HG03469 (cell line): ENCODE measurements at regions not wholly inside any gene's neighbourhood (a gene's known extent, or its start where the extent isn't known, plus 50 kb on each side); places are given as distances from the start of the nearest gene placed in this dataset.
"Not testable (repeated sequence)": the region's sequence is repeated elsewhere in the genome, so short reads cannot be mapped to it uniquely, and the experiment has no call there.

Experiments
- ATAC-seq: cut with Tn5 transposase; IDR thresholded peaks from one replicate; pipeline ENCODE4 v1.9.1; 2021; ENCODE audit warnings: mild to moderate bottlenecking, moderate library complexity, moderate number of reproducible peaks; ENCODE audit not compliant: unreplicated experiment

DNA sequence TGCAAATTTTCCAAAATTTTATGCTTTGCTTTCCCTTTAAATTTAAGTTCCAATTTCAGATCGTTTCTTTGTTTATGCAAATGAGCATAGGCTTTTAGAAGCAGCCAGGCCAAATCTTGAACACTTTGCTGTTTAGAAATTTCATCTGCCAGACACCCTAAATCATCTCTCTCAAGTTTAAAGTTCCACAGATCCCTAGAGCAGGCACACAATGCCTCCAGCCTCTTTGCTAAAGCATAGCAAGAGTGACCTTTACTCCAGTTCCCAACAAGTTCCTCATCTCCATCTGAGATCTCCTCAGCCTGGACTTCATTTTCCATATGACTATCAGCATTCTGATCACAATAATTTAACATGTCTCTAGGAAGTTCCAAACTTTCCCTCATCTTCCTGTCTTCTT is 254.5 kb downstream of the DLL1 start:
- ATAC-seq: not testable (repeated sequence)

DNA sequence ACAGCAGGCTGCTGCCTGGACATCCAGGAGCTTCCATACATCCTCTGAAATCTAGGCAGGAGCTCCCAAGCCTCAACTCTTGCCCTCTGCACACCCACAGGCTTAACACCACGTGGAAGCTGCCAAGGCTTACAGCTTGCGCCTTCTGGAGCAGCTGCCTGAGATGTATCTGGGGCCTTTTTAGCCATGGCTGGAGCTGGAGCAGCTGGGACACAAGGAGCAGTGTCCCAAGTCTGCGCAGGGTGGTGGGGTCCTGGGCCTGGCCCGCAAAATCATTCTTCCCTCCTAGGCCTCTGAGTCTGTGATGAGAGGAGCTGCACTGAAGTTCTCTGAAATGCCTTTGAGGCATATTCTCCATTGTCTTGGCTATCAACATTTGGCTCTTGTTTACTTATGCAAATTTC is 255.0 kb downstream of the DLL1 start:
- no peak for ATAC-seq

DNA sequence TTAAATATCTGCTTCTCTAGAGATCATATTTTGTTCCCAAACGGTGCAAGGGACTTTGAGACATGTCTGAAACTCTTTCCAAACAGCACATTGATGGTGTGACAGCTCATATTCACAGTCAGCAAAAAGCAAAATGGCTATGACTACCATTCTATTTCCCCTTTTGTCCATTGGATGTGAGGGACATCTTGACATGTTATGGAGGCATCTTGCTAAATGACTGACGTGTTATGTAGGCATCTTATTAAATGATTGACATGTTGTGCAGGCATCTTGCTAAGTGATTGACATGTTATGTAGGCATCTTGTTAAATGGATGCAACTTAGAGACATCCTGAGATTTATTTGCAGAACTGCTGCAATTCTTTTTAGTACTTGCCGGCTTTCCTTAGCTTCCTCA is 255.8 kb downstream of the DLL1 start:
- ATAC-seq: no peak

GRCh38 chr6:170034294-170034693 is 256.6 kb downstream of the DLL1 start:
- ATAC-seq: no peak

DNA sequence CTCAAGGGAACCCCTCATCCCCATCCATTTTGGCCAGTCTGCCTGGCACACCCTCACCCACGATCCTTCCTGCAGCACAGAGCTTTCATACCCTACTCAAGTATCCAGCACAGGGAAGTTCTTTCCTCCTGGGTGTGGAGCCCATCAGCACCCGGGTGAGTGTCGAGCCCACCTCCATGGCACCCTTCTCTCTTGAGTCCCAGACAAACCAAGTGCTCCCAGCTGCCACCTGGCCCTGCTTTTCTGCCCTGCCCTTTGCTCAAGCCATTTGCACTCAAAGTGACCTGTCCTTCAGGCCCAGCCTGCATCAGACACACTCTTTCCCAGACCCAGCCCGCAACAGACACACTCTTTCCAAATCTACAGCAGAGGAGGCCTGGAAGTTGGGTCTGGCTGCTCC is 257.2 kb downstream of the DLL1 start:
- no peak for ATAC-seq

DNA sequence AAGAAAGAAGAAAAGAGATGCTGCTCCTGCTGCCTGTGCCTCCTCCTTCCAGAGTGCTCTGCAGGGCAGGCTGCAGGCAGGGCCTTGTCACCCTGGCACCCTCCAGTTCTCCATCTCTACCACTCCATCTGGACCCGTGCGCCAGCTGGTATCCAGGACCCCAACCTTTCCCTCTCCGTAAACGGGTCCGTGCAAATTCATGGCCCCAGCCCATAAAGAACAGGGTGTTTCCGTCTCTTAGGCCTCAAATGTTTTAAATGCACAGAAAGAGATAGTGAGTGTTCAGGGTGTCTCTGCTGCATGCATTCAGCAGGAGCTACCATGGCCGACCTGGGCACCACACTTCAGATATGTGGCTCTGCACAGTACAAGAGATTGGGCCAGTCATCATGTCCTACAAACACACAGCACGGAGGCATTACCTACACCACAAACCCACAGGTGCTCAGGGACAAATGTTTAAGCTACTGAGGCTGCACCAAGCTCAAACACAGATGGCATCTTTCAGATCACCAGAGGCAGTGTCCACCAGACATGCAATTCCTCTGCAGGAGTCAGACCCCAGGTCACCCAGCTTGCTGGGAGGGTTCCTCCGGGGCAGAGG is 258.1 kb downstream of the DLL1 start:
- ATAC-seq: no peak

GRCh38 chr6:170032197-170032596 is 258.7 kb downstream of the DLL1 start:
- ATAC-seq: no peak

DNA sequence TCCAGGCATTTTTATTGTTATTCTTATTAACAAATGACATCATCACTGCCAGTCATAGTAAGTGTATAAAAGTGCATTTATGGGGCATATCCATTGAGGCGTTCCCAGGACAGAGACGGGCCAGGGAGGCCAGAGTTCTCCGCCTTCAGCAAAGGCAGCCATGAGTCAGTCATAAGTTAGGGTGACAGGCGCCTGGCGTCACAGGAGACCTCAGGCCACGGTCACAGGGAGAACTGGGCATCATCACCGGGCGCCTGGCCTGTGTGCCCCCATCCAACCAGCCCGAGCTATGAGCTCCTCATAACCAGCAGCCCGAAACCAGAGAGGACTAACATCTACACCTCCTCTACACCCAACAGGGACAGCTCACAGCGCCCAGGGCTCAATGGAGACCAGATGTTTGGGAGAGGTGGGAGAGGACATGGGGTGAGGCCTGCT is 259.2 kb downstream of the DLL1 start:
- ATAC-seq: no peak

DNA sequence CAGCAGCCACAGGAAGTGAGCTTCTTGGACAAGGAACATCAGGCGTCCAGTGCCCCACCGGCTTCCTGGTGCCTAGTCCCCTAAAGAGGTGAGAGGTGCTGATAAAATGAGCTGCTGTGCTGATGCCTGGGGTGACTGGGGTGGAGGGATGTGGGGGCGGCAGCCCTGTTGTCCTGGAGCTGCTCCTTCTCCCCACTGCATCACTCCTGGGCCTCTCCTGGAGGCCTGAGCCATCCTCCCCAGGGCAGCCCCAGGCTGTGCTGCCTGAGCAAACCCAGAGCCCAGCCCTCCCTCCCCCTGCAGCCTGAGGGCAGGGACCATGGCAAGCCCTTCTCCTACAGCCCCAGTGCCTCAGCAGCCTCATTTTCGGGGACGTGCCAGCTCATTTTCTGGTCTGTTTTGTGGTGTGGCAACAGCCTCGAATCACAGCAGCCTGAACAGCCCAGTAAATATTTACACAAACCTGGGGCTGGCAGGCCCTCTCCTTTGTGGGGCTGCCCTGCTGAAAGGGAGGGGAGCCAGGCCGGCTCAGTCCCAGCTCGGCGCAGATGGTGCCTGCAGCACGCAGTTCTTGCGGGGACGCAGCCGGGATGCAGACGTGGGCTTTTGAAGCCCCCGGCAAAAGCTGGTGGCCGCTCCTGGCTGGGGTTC is 259.9 kb downstream of the DLL1 start:
- no peak for ATAC-seq

- no peak for ATAC-seq
Observed at GRCh38 chr6:170030284-170030815, 260.5 kb downstream of the DLL1 start.

- ATAC-seq: no peak
Observed at GRCh38 chr6:170029416-170030283, 261.2 kb downstream of the DLL1 start.

DNA sequence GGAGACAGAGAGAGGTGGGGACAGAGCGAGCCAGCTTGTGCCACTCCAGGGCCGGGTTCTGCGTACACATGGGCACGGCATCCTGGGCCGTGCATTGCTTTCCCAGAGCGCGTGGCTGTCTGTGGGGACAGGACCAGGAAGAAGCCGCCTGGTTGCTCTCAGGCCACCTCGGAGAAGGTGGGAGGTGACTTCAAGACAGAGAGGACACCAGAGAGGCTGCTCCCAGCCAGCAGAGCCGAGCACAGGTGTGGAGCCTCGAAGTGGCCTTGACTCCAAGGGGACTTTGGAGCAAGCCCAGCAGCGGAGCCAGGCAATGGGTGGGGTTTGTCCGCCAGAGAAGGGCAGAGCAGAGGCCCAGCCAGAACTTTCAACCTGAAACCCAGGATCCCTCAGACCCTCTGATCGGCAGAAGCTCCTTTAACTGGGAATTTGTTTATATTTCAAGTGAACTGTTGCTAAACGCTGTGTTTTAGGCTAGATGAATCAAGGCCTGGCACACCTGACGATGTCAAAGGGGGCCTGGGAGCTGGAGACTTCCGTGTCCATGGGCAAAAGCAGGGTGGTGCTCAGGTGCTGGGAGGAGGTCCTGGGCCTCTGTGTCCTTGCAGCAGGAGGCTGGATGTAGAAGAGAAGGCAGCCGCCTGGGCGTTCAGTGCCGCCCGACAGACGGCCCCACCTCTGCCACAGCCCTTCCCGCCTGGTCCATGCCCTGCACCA is 262.1 kb downstream of the DLL1 start:
- ATAC-seq: no peak

DNA sequence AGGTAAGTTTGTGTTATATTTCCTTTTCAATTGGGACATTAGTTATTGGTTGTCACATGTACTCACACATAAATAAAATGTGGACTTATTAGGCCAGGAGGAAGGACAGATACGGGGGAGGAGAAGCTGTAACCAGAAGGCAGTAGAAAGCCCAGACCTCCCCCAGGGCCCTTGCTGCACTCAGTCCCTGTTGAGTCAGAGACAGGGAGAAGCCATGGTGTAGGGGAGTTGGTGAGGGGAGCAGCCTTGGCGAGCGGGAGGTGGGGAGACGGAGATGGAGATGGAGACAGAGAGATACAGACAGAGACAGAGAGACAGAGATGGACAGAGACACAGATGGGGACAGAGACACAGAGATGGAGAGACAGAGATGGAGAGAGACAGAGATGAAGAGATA is 263.2 kb downstream of the DLL1 start:
- no peak for ATAC-seq

DNA sequence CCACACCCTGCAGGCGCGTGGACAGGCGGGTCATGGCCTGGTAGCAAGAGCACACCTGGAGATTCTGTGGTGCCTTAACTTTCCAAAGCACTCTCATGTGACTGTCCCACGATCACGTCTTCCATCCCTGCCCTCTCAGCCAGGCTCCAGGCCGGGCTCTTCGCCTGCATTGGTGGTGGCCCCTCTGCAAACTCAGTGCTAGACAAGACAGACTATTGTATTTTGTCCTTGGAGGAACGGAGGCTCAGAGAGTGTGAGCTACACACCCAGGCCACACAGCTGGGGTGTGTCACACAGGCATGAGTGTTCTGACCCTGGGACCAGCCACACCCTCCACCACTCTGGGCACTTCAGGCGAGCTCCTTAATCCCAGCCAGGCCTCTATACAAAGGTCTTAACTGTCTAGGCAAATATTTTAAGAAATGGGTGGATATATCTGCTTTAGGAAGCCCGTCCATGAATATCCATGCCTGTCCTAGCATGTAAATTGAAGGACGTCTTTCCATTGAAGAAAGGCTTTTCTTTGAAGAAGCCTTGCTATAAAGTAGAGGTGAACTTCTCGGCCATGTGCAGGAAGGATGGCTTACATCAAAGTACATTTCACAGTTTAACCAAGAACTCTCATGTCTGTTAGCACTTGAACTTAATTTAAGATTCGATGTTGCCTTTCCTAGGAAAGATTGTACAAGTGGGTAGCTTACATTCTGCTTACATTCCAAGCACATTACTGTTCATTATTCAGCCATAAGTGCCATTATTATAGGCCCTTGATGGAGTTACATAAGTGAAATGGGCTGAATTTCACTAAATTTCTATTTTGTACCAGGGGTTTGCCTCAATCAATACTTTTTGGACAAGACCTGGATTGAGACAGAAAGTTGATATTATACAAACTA is 263.9 kb downstream of the DLL1 start:
- ATAC-seq: no peak

DNA sequence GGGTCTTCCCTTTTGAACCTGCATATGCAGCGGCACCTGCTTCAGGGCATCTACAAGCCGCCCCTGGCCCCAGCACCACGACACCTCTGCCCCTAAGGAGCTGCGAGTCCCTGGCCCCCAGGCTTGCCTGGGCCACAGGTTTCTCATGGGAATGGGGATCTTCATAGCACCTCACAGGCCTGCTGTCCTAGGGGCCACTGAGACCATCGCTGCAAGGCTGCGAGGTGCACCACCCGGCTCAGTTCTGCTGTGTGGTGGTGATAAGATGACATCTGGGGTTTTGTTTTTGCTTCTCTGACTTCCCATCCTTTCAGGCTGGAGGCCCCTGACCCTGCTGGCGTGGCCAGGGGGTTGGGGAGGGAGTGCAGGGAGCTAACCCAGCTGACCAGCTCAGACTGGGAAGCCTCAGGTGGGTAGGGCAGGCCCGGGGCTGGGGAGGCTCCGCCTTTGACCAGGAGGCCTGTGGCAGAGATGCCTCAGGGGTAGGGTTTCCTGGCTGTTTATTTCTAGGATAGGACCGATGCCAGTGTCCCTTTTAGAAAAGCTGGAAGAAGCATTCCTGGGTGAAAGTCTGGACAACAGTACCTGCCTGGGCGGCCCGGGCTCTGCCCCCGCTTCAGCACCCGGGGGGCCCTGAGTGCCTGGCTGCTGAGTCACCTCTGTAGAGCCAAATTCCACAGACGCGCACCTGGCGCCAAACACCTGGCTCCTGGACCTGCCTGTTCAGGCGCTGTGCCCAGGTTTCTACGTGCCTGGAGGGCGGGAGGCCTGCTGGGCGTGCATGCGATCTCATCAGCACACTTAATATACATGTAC is 264.7 kb downstream of the DLL1 start:
- ATAC-seq: no peak

DNA sequence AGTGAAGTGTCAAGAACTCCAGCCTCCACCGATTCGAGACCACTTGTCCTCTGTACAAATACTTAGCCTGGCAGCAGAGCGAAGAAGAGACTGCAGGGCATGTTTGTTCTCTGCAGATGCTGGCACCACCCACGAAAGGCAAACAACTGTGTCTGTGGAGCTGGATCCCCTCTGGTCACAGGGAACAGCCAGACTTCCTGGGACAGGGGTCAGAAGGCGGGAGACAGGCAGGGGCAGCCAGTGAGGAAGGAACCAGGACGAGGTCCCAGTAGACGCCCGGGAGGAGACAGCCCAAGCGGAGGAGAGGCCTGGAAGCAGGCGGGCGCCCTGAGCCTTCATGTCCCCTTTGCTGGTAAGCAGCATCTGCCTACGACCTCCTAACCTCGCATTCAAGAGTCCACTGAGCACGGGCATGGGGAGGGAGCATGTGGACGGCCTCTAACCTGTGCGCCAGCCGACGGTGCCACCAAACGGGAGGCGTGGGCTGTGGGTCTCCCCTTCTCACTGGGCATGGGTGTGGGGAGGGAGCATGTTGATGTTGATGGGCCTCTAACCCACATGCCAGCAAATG is 265.5 kb downstream of the DLL1 start:
- no peak for ATAC-seq

GRCh38 chr6:170024940-170025339 is 265.9 kb downstream of the DLL1 start:
- no peak for ATAC-seq

DNA sequence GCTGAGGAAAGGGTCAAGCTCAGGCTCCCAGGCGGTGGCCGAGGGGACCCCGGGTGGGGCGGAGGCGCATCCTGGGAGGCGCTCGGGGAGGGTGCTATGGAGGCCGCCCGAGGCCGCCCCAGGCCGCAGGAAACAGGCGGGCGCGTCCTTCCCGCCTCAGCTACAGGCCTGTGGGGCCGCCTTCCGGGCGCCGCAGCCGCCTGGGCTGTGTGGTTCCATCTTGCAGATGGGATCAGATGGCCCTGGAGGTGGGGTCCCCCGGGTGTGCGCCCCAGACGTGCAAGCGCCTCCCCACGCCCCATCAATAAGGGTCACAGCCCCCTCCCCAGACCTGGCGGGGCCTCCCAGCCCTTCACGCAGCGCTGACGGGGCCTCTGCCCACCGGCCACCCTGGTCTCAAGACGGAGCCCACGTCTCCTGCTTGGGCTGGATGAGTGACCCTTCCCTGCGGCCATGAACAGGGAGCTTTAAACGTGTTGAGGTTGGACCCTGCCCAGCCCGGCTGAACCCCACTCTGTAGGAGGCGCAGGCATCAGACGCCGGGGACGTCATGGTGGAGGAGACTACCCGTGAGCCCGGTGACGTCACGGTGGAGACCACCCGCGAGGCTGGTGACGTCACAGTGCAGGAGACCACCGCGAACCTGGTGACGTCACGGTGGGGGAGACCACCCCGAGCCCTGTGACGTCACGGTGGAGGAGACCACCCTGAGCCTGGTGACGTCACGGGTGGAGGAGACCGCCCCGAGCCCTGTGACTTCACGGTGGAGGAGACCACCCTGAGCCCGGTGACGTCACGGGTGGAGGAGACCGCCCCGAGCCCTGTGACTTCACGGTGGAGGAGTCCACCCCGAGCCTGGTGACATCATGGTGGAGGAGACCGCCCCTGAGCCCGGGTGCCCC is 267.0 kb downstream of the DLL1 start:
- ATAC-seq: no peak
